OCI-LY3 (cell line): ENCODE measurements at regions not wholly inside any gene's neighbourhood (a gene's known extent, or its start where the extent isn't known, plus 50 kb on each side); places are given as distances from the start of the nearest gene placed in this dataset.

ENCODE experiments used
- H2AFZ ChIP-seq: fragments of 200-600, 300-600 bp; shearing (Covaris generic); 2 replicates; pipeline ENCODE4 v1.6.0; 2014; ENCODE audit warnings: antibody characterized with exemption, low read depth, low read length
- H3K27ac ChIP-seq: fragments of 200-600, 300-600 bp; sonication (generic); 2 replicates; pipeline ENCODE4 v1.5.1; 2014; ENCODE audit warnings: mild to moderate bottlenecking, low read length, moderate library complexity, mixed read lengths
- H3K27me3 ChIP-seq: fragments of 200-600, 300-600 bp; sonication (generic); 2 replicates; pipeline ENCODE4 v1.6.1; 2014; ENCODE audit warnings: low read depth, low read length, mixed read lengths
- H3K36me3 ChIP-seq: fragments of 200-600, 300-600 bp; sonication (generic); replicated peaks from 2 replicates; pipeline ENCODE3; 2014; ENCODE audit warnings: low read depth, low read length, mixed read lengths
- H3K4me1 ChIP-seq: fragments of 300-600, 200-600 bp; sonication (generic); 2 replicates; pipeline ENCODE4 v1.6.1; 2014; ENCODE audit warnings: low read length, mixed read lengths
- H3K4me2 ChIP-seq: fragments of 200-600, 300-600 bp; sonication (generic); 2 replicates; pipeline ENCODE4 v1.6.1; 2014; ENCODE audit warnings: low read length, mixed read lengths
- H3K4me3 ChIP-seq: fragments of 300-600, 200-600 bp; sonication (generic); 2 replicates; pipeline ENCODE4 v1.5.1; 2014; ENCODE audit warnings: antibody characterized with exemption, mild to moderate bottlenecking, low read length, moderate library complexity
- H3K79me2 ChIP-seq: fragments of 300-600, 200-600 bp; shearing (Covaris generic); 2 replicates; pipeline ENCODE4 v1.6.1; 2014; ENCODE audit warnings: mild to moderate bottlenecking, low read length, mixed read lengths
- H3K9ac ChIP-seq: fragments of 300-600, 200-600 bp; shearing (Covaris generic); 2 replicates; pipeline ENCODE4 v1.6.0; 2014; ENCODE audit warnings: mild to moderate bottlenecking, low read length, moderate library complexity
- H3K9me3 ChIP-seq: fragments of 200-600, 300-600 bp; shearing (Covaris generic); 2 replicates; pipeline ENCODE4 v1.6.1; 2014; ENCODE audit warnings: low read length, mixed read lengths; ENCODE audit not compliant: insufficient read depth
- H4K20me1 ChIP-seq: fragments of 200-600, 300-600 bp; sonication (generic); 2 replicates; pipeline ENCODE4 v1.6.1; 2016; ENCODE audit warnings: low read length, mixed read lengths; ENCODE audit not compliant: insufficient read depth
- CTCF ChIP-seq: fragments of 200-600, 300-600 bp; sonication (generic); IDR thresholded peaks from 2 replicates; pipeline ENCODE4 v1.5.1; 2014; ENCODE audit warnings: antibody characterized with exemption, low read length, low read depth
- EZH2phosphoT487 ChIP-seq: fragments of 200-600 bp; shearing (Covaris generic); IDR thresholded peaks from 2 replicates; pipeline ENCODE4 v1.6.1; 2018; ENCODE audit warnings: antibody characterized with exemption, mixed run types, low read depth

DNA sequence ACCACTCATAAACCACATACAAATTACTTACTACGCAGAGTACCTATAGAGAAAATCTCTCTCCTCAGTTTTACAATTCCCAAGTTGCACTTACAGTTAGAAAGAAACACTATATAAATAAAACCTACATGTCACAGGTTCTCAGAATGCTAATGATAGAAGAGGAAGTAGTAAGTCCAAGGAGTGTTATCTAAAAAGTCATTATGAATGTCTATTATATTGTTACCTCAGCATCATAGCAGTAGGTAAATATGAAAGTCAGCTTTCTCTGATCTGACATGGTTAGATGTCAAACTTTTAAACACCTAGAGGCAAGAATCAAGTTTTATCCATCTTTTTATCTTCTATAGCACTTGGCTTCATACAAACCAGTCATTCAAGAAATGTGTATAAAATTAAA lies 163.2 kb upstream of the FAM241A start:
- Histone ChIP-seq H3K4me1 (peaks cover 25% of the 10 kb centered on the region), H3K4me2 (no peak overlapping the region), H3K79me2 (no peaks in the 10 kb centered on the region), H2AFZ (no peak overlapping the region), H3K36me3 (no peaks in the 10 kb centered on the region), H3K9ac (no peak overlapping the region), H3K4me3 (no peak overlapping the region), H3K27ac (no peak overlapping the region), H3K9me3 (no peaks in the 10 kb centered on the region), H3K27me3 (no peaks in the 10 kb centered on the region), H4K20me1 (no peaks in the 10 kb centered on the region)
- TF ChIP-seq CTCF (no peak), EZH2phosphoT487 (no peak)

DNA sequence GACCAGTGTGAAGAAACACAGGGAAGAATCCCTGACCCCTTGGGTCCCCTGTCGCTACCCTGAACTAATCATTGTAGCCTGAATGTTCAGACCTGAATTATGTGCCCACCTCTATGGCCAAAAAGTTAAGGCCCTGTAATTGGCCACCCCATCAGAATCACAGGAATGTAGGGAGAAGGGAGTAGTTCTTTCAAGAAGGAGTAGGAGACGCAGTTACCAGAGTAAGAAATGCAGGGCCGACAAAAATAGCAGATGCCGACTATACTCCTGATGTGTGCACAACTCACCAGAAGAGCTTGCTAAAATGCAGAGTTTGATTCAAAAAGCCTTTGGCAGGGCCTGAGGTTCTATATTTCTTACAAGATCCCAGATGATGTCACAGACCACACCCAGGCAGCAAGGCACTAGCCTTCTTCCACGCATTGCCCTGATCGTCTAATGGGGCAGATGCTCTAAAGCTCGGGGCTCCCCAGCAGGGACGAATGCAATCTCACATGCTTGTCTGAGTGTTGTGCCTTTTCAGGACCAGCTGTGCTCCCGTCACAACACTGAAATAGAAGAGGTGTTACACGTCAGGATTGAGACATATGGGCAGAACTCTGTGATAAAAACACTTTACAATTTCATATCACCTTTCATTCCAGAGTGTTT lies 161.0 kb upstream of the FAM241A start:
- Histone ChIP-seq H3K9ac (no peak overlapping the region), H3K4me1 (peaks cover 28% of the 10 kb centered on the region), H3K36me3 (no peaks in the 10 kb centered on the region), H4K20me1 (no peaks in the 10 kb centered on the region), H2AFZ (peak overlapping the region; percentile 64; the same call in 1 of the 2 replicates), H3K9me3 (no peaks in the 10 kb centered on the region), H3K79me2 (no peaks in the 10 kb centered on the region), H3K4me2 (peak overlapping the region; percentile 10; the same call in 1 of the 2 replicates), H3K27me3 (no peaks in the 10 kb centered on the region), H3K27ac (no peak overlapping the region), H3K4me3 (no peak overlapping the region)
- TF ChIP-seq CTCF (no peak), EZH2phosphoT487 (no peak)

DNA sequence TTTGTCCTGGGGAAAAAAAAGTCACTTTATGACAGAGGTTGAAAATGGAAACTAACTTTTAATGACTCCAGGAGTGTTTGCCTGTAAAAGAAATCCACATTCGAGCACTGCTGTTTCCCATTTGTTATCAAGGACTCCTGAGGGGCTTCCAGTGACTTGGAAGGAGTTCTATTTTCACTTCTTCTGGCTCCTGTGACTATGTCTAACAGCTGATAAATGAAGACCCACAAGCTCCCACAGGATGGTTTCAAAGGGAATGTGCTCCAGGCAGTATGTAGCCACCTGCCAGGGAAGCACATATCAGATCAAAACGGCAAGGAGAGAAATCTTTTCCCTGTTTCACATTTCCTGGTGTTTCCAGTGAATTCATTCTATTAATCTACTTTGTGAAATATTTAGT lies 159.8 kb upstream of the FAM241A start:
- H3K4me3 ChIP-seq = no peak overlapping the region
- no peak overlapping the region for H3K27ac ChIP-seq
- no peaks in the 10 kb centered on the region for H3K27me3 ChIP-seq
- H3K9me3 ChIP-seq = no peaks in the 10 kb centered on the region
- no peak overlapping the region for H2AFZ ChIP-seq
- H3K4me2 ChIP-seq = no peak overlapping the region
- no peaks in the 10 kb centered on the region for H3K79me2 ChIP-seq
- H4K20me1 ChIP-seq = no peaks in the 10 kb centered on the region
- no peak overlapping the region for H3K9ac ChIP-seq
- peaks cover 40% of the 10 kb centered on the region for H3K4me1 ChIP-seq
- TF ChIP-seq CTCF = no peak
- no peak for TF ChIP-seq EZH2phosphoT487
- H3K36me3 ChIP-seq = no peaks in the 10 kb centered on the region

DNA sequence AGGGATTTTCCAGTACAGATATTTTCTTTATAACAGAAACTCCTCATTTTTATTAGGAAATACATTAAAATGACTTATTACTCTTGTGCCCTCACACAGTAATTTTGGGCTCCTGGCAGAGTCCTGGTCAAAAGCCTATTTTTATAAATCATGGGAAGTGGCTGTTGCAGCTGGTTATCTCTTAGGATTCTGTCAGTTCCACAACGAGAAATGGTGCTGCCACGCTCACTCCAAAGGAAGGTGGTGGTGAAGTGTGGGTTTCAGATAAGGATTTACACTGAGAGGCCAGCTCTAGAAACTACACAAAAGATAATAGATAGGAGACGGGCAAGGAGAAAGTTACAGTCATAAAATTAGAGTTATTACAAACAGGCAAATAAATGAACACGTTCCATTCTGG lies 159.2 kb upstream of the FAM241A start:
- no peaks in the 10 kb centered on the region for H3K9me3 ChIP-seq
- no peak for TF ChIP-seq EZH2phosphoT487
- no peak for TF ChIP-seq CTCF
- H3K27ac ChIP-seq = no peak overlapping the region
- no peak overlapping the region for H3K4me3 ChIP-seq
- no peak overlapping the region for H3K4me2 ChIP-seq
- H3K27me3 ChIP-seq = no peaks in the 10 kb centered on the region
- no peaks in the 10 kb centered on the region for H3K79me2 ChIP-seq
- H3K4me1 ChIP-seq = peaks cover 46% of the 10 kb centered on the region
- H3K9ac ChIP-seq = no peak overlapping the region
- no peak overlapping the region for H2AFZ ChIP-seq
- H3K36me3 ChIP-seq = no peaks in the 10 kb centered on the region
- no peaks in the 10 kb centered on the region for H4K20me1 ChIP-seq
